HUES64 (cell line): ENCODE measurements at regions not wholly inside any gene's neighbourhood (a gene's known extent, or its start where the extent isn't known, plus 50 kb on each side); places are given as distances from the start of the nearest gene placed in this dataset.
"Not testable (repeated sequence)": the region's sequence is repeated elsewhere in the genome, so short reads cannot be mapped to it uniquely, and the experiment has no call there.

Experiments used
- H3K27ac ChIP-seq: 2 replicates; pipeline ENCODE4 v1.7.0; 2013; ENCODE audit warnings: low read depth, low read length, inconsistent platforms
- H3K27me3 ChIP-seq: 2 replicates; pipeline ENCODE4 v1.6.1; 2013; ENCODE audit warnings: mild to moderate bottlenecking, low read length; ENCODE audit not compliant: insufficient read depth
- H3K36me3 ChIP-seq: 2 replicates; pipeline ENCODE4 v1.6.1; 2013; ENCODE audit warnings: mild to moderate bottlenecking, low read length; ENCODE audit not compliant: insufficient read depth
- H3K4me1 ChIP-seq: 2 replicates; pipeline ENCODE4 v1.6.1; 2013; ENCODE audit warnings: mild to moderate bottlenecking, low read length, moderate library complexity; ENCODE audit not compliant: insufficient read depth
- H3K4me3 ChIP-seq: 2 replicates; pipeline ENCODE4 v1.5.1; 2013; ENCODE audit warnings: mild to moderate bottlenecking, low read length, moderate library complexity
- H3K9ac ChIP-seq: 2 replicates; pipeline ENCODE4 v1.6.1; 2013; ENCODE audit warnings: mild to moderate bottlenecking, low read depth, low read length
- H3K9me3 ChIP-seq: 2 replicates; pipeline ENCODE4 v1.6.1; 2013; ENCODE audit warnings: low read depth, low read length; ENCODE audit not compliant: insufficient read depth
- WGBS: fragments of 150-250, 120-280 bp; methylation state at CpG from one replicate; pipeline ENCODE4 v1.1.7; 2013; ENCODE audit warnings: missing lambda C conversion rate; 5-methylcytosine and 5-hydroxymethylcytosine counted together

DNA sequence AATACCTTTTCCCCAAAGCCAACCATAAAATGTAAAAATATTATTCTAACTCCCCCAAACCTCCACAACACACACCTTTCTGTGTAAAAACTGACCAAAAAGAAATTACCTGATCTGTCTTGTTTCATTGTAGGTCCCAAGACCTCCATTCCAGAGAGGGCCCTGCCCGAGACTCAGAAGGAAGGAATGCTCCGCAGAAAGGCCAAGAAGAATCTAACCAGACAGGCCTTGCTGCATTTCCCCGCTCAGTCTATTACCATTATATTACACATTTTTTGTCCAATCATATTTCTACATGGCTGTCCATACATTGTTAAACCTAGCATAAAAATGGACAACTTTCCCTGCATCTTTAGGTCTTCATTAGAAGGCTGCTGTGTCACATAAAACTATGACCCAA is 237.5 kb upstream of the UBASH3B start:
- Histone ChIP-seq H3K27me3 (no peaks in the 10 kb centered on the region), H3K36me3 (no peaks in the 10 kb centered on the region), H3K27ac (no peak overlapping the region), H3K4me1 (peaks cover 13% of the 10 kb centered on the region), H3K4me3 (no peak overlapping the region), H3K9me3 (peaks cover 18% of the 10 kb centered on the region), H3K9ac (no peak overlapping the region)
- WGBS, result 95% methylated on average over 3 of the region's 3 CpGs

DNA sequence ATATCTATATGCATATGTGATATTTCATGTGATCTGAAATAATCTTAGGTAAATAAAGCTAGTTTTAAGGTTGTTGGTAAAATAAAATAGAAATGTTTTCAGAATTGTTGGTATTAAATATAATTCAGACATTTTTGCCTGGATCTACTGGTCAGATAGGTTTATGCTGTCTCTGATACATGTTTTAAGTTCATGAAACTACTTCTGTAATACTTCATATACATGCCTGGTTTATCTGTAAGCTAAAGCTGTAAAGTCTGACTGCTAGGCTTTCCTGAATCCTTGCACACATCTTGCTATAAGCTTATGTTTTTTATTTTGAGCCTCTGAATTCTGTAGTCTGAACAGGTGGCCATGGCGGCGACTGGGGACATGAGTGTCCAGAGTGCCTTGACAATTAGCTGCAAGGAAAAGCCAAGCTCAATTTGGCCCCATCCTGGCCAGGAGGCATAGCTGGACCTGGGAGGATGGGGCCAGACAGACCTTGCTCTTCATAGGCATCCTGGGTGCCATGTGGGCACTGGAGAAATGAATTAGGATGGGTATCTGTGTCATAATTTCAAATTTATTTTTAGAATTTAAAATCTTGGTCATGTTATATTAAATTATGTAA is 241.0 kb upstream of the UBASH3B start:
- 94% methylated on average over 2 of the region's 2 CpGs for WGBS
- Histone ChIP-seq H3K27ac (no peak overlapping the region), H3K36me3 (no peaks in the 10 kb centered on the region), H3K9me3 (peaks cover 18% of the 10 kb centered on the region), H3K27me3 (no peaks in the 10 kb centered on the region), H3K4me3 (no peak overlapping the region), H3K4me1 (peaks cover 24% of the 10 kb centered on the region; the same call in 1 of the 2 replicates), H3K9ac (no peak overlapping the region)

DNA sequence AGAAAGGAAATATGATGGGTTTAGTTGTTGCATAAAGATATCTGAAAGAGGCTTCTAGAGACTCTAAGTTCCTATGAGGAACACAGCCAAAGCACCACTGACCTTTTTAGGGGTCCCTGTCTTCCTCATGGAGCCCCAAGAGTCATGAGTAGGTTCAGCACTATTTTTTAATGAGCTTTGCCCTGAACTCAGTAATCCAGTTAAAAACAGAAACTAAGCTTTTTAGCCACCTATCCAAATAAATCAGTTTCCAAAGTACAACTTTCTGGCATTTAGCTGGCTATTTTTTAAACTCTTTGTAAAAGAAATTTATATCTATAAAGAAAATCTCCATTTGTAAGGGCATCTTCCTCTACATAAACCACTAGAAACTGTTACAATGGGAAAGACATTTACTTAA is 241.8 kb upstream of the UBASH3B start:
- Histone ChIP-seq H3K36me3 (no peaks in the 10 kb centered on the region), H3K27ac (no peak overlapping the region), H3K9ac (no peak overlapping the region), H3K4me1 (peaks cover 22% of the 10 kb centered on the region; the same call in 1 of the 2 replicates), H3K27me3 (no peaks in the 10 kb centered on the region), H3K4me3 (no peak overlapping the region), H3K9me3 (peaks cover 18% of the 10 kb centered on the region)

DNA sequence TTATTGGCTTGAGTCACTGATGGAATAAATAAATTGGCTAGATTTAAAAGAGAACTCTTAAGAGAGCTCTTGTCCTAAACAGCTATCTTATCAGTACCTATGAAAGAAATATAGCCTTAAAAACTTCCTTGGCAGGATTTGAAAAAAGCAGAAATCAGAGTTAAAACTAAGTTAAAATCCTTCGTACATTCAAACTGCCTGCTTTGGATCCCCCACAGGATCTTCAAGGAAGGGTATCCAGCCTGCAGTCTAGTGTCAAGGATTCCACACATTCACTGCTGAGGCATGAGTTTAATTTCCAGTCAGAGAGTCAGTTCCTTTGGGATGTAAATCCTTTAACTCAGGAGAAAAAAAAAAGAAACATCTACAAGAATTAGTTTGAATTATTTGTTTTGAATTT is 242.9 kb upstream of the UBASH3B start:
- Histone ChIP-seq H3K4me3 (no peak overlapping the region), H3K9me3 (peaks cover 18% of the 10 kb centered on the region), H3K27ac (no peak overlapping the region), H3K4me1 (peaks cover 20% of the 10 kb centered on the region; the same call in 1 of the 2 replicates), H3K27me3 (no peaks in the 10 kb centered on the region), H3K36me3 (no peaks in the 10 kb centered on the region), H3K9ac (no peak overlapping the region)
- WGBS, result 92% methylated on average over 1 of the region's 1 CpG

DNA sequence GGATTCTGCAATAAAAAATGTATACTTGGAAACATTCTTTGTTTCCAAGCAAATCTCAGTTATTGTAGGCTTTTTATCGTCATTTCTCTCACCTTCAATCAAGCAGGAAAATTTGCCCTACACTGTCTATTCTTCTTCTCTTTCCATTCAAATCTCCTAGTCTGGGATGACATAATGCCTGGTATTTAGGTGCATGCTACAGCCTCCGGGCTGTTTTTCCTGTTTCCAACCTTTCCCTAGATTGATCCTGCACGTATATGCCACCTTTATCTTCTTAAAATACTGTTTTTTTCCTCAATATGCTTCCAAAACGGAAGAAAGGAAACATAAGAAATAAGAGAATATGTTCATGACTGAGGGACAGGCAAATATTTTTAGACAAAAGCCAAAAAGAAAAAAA is 249.1 kb upstream of the UBASH3B start:
- no peaks in the 10 kb centered on the region for H3K27me3 ChIP-seq
- H3K9me3 ChIP-seq, result no peaks in the 10 kb centered on the region
- no peak overlapping the region for H3K9ac ChIP-seq
- WGBS, result 97% methylated on average over 3 of the region's 4 CpGs
- H3K4me1 ChIP-seq, result peaks cover 7% of the 10 kb centered on the region; the same call in 1 of the 2 replicates
- H3K27ac ChIP-seq, result no peak overlapping the region
- H3K36me3 ChIP-seq, result no peaks in the 10 kb centered on the region
- no peak overlapping the region for H3K4me3 ChIP-seq

DNA sequence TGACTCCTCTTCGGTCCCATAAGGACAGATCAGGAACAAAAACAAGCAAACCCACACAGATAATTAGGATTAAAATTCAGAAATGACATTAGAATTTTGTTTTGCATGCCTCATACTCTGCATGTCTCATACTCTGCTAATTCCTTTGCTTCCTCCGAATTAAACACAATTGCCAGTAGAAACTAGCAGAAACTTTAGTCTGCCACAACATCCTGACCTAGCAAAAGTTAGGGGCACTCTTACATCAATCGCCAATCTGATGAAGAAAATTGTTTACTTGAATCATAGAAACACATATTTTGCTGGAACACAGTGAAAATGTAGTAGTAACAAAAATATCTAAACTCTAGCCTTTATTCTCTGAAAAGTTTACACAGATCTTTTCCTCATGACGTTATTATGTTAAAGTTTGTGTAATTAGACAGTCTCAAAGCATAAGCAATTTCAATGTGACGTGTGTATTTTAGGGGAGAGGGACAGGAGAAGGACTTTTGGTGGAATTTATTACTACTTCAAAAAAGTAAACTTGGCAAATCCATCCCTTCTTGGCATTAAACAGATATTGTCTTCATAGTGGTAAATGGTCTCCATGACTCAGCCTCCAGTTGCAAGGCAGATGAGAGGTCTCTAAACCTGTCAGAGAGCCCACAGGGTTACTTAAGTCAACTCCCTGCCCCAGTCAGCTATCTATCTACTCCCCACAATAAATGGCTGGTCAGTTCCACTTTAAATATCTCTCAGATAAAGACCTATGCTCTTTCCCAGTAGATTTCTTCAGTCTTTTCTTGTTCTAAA is 249.8 kb upstream of the UBASH3B start:
- no peaks in the 10 kb centered on the region for H3K36me3 ChIP-seq
- 93% methylated on average over 4 of the region's 5 CpGs for WGBS
- H3K27me3 ChIP-seq, result no peaks in the 10 kb centered on the region
- H3K27ac ChIP-seq, result no peak overlapping the region
- H3K4me3 ChIP-seq, result no peak overlapping the region
- no peaks in the 10 kb centered on the region for H3K9me3 ChIP-seq
- H3K4me1 ChIP-seq, result no peaks in the 10 kb centered on the region
- no peak overlapping the region for H3K9ac ChIP-seq

DNA sequence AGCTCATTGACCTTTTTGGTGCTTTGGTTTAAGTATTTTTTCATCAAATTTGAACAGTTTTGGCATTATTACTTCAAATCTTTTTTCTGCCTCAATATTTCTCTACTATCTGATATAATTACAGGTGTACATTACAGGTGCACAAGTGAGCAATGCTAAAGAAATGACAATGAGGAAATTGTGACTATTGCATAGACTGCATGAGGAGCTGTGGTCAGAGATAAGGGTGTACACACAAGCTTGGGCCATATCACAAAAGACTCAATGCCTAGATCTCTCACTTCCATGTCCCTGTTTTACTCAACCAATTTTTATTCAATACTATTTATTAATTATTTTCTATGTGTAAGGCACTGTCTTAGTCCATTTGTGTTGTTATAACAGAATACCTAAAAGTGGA is 251.0 kb upstream of the UBASH3B start:
- no peaks in the 10 kb centered on the region for H3K36me3 ChIP-seq
- no peak overlapping the region for H3K4me3 ChIP-seq
- no peak overlapping the region for H3K27ac ChIP-seq
- no peak overlapping the region for H3K9ac ChIP-seq
- no peaks in the 10 kb centered on the region for H3K9me3 ChIP-seq
- no peaks in the 10 kb centered on the region for H3K27me3 ChIP-seq
- H3K4me1 ChIP-seq, result no peaks in the 10 kb centered on the region

DNA sequence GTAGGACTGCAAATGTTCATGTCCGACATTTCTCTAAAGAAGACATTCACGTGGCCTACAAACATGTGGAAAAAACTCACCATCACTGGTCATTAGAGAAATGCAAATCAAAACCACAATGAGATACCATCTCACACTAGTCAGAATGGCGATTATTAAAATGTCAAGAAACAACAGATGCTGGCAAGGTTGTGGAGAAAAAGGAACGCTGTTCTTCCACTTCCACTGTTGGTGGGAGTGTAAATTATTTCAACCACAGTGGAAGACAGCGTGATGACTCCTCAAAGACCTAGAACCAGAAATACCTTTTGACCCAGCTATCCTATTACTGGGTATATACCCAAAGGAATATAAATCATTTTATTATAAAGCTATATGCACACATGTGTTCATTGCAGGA is 253.9 kb upstream of the UBASH3B start:
- WGBS, result 90% methylated on average over 5 of the region's 5 CpGs
- H3K4me1 ChIP-seq, H3K36me3 ChIP-seq, H3K9me3 ChIP-seq, H3K4me3 ChIP-seq, H3K9ac ChIP-seq, H3K27me3 ChIP-seq, H3K27ac ChIP-seq: not testable (repeated sequence)

DNA sequence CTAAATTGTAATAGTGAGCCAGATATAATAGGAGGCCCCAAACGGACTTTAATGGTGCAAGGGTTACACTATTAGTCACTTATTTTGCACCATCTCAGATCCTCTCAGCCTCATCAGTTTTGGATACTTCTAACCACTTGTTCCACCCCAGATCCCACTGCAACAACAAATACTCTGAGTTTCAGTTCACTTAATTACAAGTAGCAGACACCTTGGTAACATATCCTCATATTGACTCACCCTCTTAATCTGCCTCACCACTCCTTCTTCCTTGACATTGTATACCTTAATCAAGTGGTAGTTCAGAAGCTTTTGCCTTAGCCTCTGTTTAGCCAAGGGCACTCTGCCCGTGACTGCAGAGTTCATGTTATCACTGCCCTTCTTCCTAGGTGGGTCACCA is 256.1 kb upstream of the UBASH3B start:
- no peaks in the 10 kb centered on the region for H3K4me1 ChIP-seq
- H3K27ac ChIP-seq, result no peak overlapping the region
- H3K4me3 ChIP-seq, result no peak overlapping the region
- WGBS, result 87% methylated on average over 2 of the region's 2 CpGs
- no peaks in the 10 kb centered on the region for H3K36me3 ChIP-seq
- no peaks in the 10 kb centered on the region for H3K9me3 ChIP-seq
- no peak overlapping the region for H3K9ac ChIP-seq
- no peaks in the 10 kb centered on the region for H3K27me3 ChIP-seq

DNA sequence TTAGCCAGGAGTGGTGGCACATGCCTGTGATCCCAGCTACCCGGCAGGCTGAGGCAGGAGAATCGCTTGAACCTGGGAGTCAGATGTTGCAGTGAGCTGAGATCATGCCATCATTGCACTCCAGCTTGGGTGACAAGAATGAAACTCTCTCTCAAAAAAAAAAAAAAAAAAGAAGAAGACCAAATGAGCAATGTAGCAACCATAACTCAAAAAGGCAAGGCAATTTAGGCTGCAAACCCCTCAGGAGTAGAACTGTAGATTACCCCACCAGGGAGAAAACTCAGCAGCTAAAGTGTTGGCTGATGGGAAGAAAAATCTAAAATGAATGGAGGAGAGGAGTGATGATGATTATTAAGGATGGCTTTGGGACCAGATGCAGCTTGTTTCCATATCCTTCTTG is 256.7 kb upstream of the UBASH3B start:
- 98% methylated on average over 2 of the region's 2 CpGs for WGBS
- H3K27ac ChIP-seq, result no peak overlapping the region
- no peaks in the 10 kb centered on the region for H3K4me1 ChIP-seq
- H3K27me3 ChIP-seq, result no peaks in the 10 kb centered on the region
- no peaks in the 10 kb centered on the region for H3K9me3 ChIP-seq
- no peak overlapping the region for H3K4me3 ChIP-seq
- H3K36me3 ChIP-seq, result no peaks in the 10 kb centered on the region
- H3K9ac ChIP-seq, result no peak overlapping the region

DNA sequence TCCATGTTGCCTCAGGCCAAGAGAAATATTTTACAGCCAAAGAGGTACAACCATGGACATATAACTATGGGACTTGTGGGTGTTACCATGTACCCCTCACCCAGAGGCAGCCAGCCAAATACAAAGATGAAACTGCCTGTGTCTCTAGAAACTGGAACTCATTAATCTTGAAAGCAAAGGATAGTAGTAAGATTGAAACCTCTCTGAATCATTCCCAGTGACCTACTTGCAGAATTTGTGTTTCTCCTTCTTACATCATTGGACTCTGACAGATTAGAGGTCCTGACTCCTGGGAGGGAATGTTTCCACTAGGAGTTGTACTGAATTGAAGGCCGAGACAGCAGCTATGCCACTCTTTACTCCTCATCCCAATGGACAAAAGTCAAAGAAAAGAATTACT is 257.4 kb upstream of the UBASH3B start:
- H3K27me3 ChIP-seq, result no peaks in the 10 kb centered on the region
- H3K9ac ChIP-seq, result no peak overlapping the region
- no peaks in the 10 kb centered on the region for H3K4me1 ChIP-seq
- WGBS, result 100% methylated on average over 1 of the region's 1 CpG
- H3K9me3 ChIP-seq, result no peaks in the 10 kb centered on the region
- no peak overlapping the region for H3K27ac ChIP-seq
- no peaks in the 10 kb centered on the region for H3K36me3 ChIP-seq
- no peak overlapping the region for H3K4me3 ChIP-seq
